ENCODE measurements at regions not wholly inside any gene's neighbourhood (a gene's known extent, or its start where the extent isn't known, plus 50 kb on each side); places are given as distances from the start of the nearest gene placed in this dataset.

- Histone ChIP-seq H3K18ac (ENCODE audit: insufficient read length, low read depth, low read length) (no peak overlapping the region), H3K4me1 (ENCODE audit: insufficient read depth, low read length) (no peaks in the 10 kb centered on the region), H2BK20ac (ENCODE audit: low read depth, low read length, poor library complexity, severe bottlenecking) (no peak overlapping the region), H3K56ac (ENCODE audit: insufficient read length, low read depth, low read length) (no peak overlapping the region), H3K4me2 (ENCODE audit: insufficient read depth, insufficient read length, low read length) (no peak overlapping the region), H4K91ac (ENCODE audit: insufficient read length, low read depth, low read length) (no peak overlapping the region), H4K5ac (ENCODE audit: insufficient read length, low read depth, low read length) (no peak overlapping the region), H2AFZ (ENCODE audit: low read length) (no peak overlapping the region), H3K14ac (ENCODE audit: insufficient read depth, low read length) (no peak overlapping the region), H3K9me3 (ENCODE audit: control insufficient read depth, low read depth, low read length) (no peaks in the 10 kb centered on the region), H3K23me2 (ENCODE audit: insufficient read length, low read depth, low read length, poor library complexity, severe bottlenecking) (no peaks in the 10 kb centered on the region), H2BK15ac (ENCODE audit: low read depth, low read length) (no peak overlapping the region), H2BK120ac (ENCODE audit: low read depth, low read length, poor library complexity, severe bottlenecking) (no peak overlapping the region), H3K79me1 (ENCODE audit: insufficient read depth, low read depth, low read length, poor library complexity, severe bottlenecking) (no peaks in the 10 kb centered on the region), H3K9ac (ENCODE audit: extremely low read depth, insufficient read length, low read length) (no peak overlapping the region), H3K27me3 (ENCODE audit: insufficient read depth, low read length) (no peaks in the 10 kb centered on the region; the same call in 1 of the 2 replicates), H2BK5ac (ENCODE audit: insufficient read length, low read length) (no peak overlapping the region), H3K79me2 (ENCODE audit: insufficient read depth, low read length) (no peaks in the 10 kb centered on the region), H2AK5ac (ENCODE audit: insufficient read length, low read length) (no peak overlapping the region), H2BK12ac (ENCODE audit: insufficient read length, low read depth, low read length) (no peak overlapping the region), H3K23ac (ENCODE audit: insufficient read length, low read depth, low read length) (no peak overlapping the region), H3K4ac (ENCODE audit: low read depth, low read length) (no peak overlapping the region), H4K20me1 (ENCODE audit: control insufficient read depth, insufficient read depth, insufficient read length) (no peaks in the 10 kb centered on the region), H3K27ac (ENCODE audit: insufficient read length, low read depth, low read length) (no peak overlapping the region), H3T11ph (ENCODE audit: low read length) (no peak overlapping the region), H4K8ac (replicated peaks; ENCODE audit: insufficient read length, low read depth, low read length) (no peak overlapping the region)
- no CpG with 5 or more reads among the region's 6 CpGs for WGBS (ENCODE audit: extremely low coverage, insufficient read length, low lambda C conversion rate)
- Mint-ChIP-seq H3K27me3 (ENCODE audit: low read depth) (no peaks in the 10 kb centered on the region), H3K27ac (no peak overlapping the region), H3K36me3 (ENCODE audit: insufficient read depth in 1 of 3, low read depth in 3 of 3) (no peaks in the 10 kb centered on the region), H3K4me1 (no peaks in the 10 kb centered on the region), H3K4me3 (no peak overlapping the region; a peak in 1 of 5 replicates), H3K9me3 (no peaks in the 10 kb centered on the region)
- DNase-seq: no peak
- TF ChIP-seq, protein P1, sequence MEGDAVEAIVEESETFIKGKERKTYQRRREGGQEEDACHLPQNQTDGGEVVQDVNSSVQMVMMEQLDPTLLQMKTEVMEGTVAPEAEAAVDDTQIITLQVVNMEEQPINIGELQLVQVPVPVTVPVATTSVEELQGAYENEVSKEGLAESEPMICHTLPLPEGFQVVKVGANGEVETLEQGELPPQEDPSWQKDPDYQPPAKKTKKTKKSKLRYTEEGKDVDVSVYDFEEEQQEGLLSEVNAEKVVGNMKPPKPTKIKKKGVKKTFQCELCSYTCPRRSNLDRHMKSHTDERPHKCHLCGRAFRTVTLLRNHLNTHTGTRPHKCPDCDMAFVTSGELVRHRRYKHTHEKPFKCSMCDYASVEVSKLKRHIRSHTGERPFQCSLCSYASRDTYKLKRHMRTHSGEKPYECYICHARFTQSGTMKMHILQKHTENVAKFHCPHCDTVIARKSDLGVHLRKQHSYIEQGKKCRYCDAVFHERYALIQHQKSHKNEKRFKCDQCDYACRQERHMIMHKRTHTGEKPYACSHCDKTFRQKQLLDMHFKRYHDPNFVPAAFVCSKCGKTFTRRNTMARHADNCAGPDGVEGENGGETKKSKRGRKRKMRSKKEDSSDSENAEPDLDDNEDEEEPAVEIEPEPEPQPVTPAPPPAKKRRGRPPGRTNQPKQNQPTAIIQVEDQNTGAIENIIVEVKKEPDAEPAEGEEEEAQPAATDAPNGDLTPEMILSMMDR (conservative IDR thresholded peaks at IDR 0.05): no peak
Measured at GRCh38 chr10:108653531-108653930, 1269.8 kb downstream of the XPNPEP1 start.

All from H9 (cell line).